ENCODE measurements at regions not wholly inside any gene's neighbourhood (a gene's known extent, or its start where the extent isn't known, plus 50 kb on each side); places are given as distances from the start of the nearest gene placed in this dataset.

DNA sequence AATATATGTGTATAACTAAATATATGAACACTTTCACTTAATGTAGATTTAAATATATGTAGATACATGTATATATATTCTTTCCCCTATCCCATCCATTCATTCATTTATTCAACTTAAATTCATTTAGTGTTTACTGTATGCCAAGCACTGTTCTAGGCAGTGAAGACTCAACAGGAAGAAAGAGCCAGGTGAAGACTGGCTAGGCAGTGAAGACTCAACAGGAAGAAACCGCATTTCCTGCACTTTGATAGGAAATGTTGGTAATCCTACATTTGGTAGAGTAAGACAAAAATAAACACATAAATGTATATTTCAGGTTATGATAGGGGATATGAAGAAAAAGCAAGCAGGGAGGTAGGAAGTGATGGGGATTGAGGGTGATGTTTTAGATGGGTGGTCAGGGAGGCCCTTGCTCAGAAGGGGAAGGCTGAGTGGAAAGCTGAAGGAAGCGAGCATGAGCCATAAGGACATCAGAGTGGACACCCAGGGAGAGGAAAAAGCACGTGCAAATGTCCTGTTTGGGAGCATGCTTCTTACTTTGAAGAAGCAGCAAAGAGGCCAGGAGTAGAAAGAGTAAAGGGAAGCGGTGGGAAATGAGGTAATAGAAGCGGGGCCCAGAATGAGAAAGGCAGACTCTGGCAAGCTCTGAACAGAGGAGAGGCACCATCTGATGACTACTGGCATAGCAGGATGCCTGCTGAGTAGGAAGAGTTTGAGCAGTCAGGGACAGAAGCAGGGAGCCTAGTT, 227.8 kb upstream of the MAP3K1 start:
- DNase-seq: no peak

DNA sequence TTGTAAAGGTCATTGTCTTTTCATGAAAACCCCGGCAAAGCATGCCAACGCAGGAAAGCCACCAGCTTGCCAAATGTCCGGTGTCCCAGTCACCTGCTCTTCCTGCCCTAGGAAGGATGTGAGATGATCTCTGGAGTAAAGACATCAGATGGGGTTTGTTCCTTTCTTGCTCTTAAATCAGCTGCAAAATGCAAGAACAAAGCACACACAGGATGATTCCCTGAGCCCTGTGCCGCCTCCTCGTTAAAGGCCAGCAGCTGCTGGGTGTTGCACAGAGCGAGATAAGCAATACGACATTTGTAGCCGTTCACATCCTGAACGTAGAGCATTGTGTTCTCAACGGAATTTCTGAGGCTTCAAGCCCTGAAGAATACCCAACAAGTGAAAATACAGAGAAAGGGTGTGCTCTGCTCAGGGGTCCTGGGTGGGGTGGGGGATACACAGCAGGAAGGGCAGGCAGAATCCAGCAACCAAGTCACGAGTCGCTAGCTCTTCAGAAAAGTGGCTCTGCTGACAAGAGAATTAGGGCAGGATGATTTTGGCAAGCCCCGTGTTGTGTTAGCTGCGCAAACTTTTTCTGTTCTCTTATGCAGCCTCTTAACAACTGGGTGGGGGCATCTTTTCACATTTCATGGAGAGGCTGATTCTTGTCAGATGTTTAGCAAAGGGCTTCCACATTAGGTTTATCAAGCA, 229.2 kb upstream of the MAP3K1 start:
- peak; percentile 82 for DNase-seq

DNA sequence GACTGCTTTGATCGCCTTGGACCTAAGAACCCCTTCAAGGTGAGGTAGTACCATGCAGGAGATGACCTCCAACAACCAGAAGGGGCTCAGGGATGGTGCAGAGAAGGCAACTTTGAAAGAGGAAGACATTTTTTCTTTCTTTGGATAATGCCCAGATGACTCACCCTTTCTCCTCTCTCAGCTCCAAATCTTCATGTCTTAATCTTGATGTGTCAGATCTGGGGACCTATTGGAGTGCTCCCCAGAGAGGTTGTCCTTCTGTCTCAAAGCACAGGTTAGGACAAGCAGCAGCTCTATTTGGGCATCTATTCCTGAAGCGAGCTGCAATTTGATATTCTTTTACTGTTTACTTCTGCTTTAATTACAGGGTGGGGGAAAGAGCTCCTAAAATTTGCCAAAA, 229.9 kb upstream of the MAP3K1 start:
- DNase-seq: peak; percentile 28

DNA sequence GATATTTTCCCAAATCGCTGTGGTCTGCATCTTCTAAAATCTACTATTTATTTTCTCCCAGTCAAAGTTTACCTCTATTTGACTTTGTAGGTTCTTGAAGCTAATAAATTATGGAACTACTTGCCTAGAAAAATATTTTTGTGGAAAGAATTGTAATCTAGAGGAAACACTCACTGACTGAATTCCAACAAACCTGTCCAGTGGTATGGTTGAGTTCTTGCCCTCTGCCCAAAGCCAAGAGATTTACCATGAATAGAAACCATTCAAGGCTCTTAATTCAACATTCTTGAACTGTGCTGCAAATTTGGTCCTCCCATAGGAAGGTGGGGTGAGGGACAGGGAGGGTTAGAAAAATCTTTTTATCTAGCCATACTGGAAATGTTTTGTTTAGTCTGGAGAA, 233.9 kb upstream of the MAP3K1 start:
- DNase-seq: no peak

DNA sequence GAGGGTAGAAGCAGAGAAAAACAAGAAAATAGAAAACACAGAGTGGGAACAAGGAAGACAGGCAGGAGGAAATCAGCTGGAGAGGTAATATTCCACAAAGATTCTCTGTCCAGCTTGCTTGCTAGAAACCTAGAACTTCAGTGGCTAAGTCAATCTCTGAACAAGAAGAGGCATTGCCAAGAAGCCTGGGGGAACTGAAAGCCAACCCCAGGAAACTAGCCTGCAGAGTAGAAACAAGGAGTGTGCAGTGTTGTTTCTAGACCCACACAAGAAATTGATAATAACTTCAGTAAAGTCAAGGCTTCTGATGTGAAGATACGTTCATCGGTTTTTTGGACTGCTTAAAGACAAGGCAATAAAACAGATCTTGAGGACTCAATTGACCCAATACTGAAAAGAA, 234.5 kb upstream of the MAP3K1 start:
- DNase-seq: no peak

DNA sequence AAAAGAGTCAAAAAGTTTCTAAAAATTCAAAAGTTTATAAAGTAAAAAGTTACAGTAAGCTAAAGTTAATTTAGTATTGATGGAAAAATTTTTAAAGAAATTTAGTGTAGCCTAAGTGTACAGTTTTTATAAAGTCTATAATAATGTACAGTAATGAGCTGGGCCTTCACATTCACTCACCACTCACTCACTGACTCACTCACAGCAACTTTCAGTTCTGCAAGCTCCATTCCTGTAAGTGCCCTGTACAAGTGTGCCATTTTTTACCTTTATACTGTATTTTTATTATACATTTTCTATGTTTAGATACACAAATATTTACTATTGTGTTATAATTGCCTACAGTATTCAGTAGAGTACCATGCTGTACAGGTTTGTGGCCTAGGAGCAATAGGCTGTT, 239.5 kb upstream of the MAP3K1 start:
- no peak for DNase-seq

DNA sequence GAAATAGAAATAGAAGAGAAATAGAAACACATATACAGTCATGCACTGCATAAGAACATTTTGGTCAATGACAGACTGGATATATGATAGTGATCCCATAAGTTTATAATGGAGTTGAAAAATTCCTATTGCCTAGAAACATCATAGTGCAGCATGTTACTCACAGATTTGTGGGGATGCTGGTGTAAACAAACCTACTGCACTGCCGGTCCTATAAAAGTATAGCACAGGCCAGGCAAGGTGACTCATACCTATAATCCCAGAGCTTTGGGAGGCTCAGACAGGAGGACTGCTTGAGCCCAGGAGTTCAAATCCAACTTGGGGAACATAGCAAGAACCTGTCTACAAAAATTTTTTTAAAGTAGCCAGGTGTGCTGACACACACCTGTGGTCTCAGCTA, 240.6 kb upstream of the MAP3K1 start:
- DNase-seq: no peak

DNA sequence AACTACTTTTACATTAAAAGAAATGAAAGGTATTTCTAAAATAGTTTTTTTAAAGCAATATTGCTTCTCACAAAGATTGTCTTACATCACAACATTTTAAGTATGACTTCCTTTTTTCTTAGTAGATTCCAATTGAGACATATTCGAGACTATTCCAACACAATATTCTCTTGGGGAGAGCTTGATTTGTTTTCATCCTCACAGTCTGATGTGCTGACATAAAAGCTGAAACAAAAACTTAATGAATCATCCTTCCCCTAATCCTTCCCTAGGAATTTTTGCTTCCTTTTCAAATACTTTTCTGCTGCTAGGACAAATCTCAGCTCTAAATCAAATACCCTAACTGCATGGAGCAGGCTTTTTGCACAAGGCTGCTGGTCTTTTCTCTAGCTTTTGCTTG, 245.8 kb upstream of the MAP3K1 start:
- DNase-seq: peak; percentile 60

DNA sequence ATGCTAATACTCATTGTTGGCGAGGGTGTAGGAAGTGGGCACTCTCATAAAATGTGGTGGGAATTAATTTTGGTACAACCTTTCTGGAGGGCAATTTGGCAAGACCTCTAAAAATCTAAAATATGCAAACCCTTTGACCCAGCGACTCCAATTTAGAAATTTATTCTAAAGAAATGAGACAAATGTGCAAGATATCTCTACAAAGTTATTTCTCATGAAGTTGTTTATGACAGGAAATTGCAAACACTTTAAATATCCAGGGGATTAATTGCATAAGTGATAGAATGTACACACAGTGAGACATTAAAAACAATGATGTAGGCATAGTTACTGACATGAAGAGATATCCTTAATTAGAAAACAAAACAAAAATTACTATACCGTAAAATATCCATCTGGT, 246.3 kb upstream of the MAP3K1 start:
- DNase-seq: peak; percentile 4

DNA sequence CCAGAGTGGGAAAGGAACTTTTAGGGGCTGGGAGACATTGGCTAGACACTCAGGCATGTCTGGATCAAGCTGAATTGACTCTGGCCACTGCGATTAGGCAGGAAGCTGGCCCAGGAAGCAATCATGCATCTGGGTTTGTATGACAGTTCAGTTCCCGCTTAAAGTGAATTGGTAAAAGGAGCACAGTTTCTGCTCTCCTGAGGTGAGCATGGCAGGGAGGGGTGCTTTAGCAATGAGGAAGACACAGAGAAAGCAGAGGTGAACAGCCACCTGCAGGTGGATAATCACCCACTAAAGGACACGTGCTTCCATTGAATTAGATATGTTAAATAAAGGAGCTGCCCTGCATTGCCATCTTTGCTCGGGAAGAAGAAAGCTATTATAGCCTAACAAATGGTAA, 248.1 kb upstream of the MAP3K1 start:
- no peak for DNase-seq

DNA sequence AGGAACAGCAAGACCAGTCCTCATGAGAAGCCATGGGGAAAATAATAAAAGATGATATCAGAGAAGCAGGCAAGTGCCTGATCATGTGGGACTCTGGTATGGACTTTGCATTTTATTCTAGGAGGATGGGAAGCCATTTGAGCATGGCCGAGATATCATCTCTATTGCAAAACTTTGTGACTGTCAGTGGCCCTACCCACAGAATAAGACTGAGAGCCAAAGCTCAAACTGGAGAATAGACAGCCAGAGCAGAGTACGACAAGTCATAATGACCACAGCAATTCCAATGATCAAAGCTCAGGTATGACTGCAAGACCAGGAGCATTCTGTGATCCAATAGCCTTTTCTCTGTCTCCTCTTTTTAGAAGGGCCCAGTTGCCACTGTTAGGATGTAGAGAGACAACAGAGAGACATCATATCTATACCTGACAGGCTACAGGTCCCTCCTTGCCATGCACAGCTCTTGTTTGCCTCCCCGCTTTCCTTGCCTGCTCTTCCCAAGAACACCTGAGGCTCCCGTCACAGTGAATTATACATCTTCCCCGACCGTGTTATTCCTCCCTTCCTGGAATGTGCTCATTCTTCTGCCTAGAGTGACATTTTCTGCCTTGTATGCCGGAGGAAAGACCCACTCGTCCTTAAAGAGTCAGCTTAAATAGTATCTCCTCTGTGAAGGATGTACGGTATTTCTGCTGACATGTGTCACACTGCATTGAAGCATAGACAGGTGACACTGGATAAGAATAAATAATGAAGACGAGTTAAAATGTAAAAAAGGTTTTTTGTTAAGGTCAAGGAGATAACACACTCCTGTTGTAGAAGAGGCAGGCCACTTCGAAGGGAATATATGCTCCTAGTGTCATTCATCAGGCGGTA, 248.7 kb upstream of the MAP3K1 start:
- DNase-seq: no peak

DNA sequence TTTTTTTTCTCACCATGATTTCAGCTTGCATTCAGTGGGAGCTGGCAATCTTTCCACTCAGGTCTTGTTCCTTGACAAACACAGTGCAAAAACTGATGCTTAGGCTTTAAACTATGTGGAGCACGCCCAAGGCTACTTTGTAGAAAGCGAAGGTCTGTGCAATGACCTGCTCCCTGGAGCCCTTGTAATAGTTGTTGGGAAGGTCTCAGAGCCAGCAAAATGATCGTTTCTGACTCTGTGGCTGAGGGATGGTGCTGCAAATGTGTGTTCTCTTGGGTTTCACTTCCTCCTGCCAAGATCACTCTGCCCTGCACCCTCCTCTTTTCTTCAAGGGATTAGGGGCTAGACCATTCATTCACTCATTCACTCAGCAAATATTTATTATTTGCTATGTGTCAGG, 249.7 kb upstream of the MAP3K1 start:
- no peak for DNase-seq

DNA sequence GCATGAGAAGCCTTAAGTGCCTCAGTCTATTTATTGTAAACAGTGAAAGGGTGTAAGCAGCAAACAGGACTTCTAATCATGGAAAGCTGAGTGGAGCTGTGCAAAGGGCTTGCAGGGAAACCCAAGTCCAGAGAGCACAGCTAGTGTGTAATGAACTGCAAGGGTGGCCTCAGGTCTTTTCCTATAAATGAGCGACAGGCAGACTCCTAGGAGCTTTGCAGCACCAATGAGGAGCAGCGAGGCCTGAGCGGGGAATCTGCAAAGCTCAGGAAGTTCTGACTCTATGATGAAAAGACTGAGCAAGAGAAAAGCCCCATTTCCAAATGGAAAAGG, 250.1 kb upstream of the MAP3K1 start:
- DNase-seq: no peak

DNA sequence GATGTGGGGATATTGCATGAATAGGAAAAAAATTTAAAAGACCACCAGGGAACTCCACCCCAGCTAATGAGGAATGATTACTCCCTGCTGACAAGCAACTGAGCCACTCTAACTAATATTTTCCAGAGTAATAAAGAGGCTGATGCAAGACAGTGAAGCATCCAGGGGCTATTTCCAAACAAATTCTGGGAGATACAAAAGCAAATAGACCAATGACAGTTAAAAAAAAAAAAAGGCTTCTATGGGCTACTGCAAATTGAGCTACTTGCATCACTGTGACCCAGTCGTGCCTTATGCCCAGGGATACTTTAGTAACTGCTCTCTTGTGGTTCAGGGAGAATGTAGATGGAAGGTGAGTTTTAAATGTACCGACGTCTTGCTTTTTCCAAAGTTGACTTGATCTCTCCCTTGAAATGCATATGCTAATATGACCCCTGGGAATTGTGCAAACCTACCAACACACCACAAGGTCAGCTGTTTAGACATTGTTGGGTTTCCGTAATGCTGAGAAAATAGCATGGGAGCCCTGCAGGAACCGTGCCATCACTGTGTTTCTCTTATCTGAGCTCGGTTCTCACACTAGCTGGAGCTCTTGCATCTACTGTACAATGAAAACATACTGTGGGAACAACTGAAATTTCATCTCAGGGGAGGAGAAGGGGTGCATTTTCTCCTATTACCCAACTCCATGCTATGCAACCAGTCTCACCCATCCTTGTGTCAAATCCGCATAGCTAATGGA, 250.6 kb upstream of the MAP3K1 start:
- no peak for DNase-seq

DNA sequence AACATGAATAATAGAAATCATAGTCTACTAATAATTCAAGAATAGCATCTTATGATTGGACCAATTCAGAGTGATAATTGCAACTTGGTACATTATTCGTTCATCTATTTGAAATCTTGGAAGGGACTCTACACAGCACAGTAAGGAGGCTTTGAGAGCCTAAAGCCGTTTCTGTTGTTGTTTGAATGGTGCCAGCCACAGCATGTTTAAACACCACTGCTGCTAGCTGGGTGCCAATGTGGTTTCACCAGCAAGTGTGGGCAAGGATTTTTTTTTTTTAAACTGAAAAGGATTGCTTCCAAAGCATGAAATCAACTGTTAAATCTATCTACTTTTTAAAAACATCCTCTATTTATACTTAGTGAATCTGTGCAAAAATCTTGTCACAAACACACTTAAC, 253.9 kb upstream of the MAP3K1 start:
- DNase-seq: no peak

DNA sequence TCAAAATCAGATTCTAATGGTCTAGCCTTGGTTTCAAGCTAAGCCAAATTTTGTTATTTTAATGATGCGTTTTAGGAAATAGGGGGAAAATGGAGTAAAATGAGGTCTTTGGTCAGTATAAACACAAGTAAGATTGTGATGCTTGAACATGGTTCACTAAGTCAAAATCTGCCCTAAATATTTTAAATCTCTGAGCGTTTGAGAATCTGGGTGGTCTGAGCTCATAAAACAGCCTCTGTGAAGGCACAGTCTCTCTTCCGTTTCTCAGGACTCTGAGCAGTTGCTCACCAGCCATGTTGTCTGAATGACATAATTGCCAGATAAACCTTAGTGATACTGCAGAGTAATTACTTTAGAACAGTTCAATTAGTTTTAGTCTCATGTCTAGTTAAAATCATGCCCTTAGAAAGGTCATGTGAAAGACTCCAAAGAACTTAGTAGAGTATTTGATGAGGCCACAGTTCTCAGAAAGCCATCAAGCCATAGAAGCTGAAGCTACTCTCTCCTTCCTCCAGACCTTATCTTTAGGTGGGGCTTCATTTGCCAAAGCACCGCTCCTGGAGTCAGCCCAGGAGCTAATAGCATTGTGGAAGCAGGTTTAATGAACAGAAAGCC, 257.1 kb upstream of the MAP3K1 start:
- DNase-seq: no peak

DNA sequence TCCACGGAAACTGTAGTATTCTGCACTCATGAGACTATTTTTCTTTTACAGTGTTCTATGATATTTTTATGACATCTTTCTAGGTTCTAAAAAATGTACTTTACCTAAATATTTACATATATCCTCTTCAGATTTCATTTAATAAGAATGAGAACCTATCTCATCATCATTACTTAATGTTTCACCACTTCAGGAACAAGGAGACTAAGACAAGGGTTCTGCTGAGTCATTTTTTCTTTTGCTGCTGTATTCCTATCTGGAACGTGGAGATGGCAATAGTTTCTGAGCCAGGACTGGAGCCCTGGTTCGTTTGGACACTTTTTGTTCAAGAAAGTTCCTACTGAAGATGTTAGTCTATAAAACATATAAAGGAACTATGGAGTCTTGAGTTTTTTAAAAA, 258.2 kb upstream of the MAP3K1 start:
- no peak for DNase-seq

DNA sequence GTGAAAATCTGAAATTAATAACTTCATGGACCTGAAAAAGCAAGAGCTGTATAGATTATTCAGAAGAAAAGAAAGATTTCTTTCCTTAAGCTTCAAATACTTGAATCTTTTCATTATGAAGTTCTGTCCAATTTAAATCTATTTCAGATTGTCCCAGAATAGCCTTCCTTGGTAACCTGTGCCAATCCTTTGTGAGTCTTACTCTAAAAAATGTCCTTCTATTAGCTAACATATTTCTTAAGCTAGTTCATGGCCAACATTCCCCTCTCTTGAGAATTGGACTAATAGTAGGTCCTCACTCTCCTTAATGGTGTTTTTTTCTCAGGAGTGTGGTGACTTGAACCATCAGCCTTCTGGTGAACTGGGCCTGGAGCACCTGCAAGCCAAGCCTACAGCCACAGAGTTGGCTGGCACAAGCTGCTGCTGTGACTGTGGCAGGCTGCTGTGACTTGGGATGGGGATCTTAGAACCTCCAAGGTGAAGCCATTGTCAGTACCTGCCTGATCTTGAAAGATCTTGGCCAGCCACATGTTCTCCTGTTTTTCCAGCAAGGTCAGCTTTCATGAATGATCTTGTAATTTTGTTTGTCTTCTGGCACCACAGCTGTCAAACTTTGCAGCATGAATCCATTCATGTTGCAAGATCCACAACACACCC, 262.6 kb upstream of the MAP3K1 start:
- no peak for DNase-seq

DNA sequence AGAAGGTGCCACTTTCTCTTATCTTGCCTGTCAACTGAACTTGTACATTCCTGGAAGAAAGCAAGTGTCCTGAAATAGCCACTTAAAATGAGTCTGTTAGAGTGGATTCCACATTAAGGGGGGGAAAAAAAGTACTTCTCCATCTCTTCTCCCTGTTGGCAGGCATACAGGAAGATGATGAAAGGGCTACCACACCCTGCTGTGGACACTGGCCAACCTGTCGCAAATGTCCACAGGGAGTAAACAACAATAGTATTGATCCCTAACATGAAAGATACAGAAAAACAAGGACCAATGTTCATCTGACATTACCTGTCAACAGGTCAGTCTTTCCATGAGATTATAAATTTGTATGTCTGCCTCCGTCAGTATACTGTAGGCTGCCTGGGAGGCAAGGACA, 265.1 kb upstream of the MAP3K1 start:
- DNase-seq: no peak

DNA sequence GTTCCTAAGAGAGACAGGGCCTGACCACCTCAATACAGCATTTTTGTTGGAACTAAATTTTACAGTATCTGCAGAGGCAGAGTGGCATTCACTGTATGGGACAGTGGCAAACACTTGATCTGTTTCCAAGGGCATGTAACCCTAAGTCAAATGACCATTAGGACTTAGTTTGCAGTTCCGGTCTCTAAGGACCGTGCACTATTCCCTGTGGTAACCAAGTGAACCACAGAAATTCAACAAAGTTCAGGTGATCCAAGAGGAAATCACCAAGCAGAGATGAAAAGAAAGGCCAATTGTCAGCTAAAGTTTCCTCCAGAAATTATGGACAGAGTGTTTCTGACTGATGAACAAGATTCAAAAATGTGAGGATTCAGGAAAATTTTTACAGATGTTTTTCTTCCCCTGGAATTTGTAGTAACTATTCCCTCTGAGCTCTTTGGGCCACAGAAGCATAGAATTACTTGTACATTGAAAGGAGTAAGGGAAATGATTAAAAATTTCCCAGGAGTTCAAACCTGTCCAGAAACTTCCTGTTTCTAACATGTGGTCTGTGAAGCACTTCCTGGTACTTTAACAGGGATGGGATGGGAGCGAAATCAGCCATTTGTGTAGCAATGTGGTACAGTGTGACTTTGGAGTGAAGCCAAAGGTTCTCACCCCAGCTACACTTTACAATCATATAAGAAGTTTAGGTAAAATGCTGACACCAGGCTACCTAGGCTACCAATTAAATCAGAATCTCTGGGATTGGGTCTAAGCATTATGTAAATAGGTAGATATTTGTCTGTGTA, 266.1 kb upstream of the MAP3K1 start:
- peak; percentile 53 for DNase-seq

DNA sequence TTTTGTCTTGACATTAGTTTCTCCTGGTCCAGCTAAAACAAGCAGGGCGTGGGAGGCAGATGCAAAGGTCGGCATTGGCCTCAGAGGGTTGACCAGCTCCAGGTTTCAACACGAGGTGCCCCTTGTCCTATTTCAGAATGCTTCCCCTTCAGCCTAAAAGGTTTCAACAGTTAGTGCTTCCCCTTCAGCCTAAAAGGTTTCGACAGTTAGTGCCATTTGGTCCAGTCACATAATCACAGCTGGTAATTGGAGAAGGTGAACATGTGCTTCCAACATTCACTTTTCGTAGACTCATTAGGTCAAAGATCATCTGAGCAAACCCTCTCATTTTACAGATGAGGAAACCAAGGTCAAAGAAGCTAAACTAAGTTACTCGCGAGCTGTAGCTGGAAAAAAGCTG, 270.3 kb upstream of the MAP3K1 start:
- DNase-seq: no peak

Measured in dermis blood vessel endothelial cell (primary cell).